IPS-NIHi11 (cell line): ENCODE measurements at regions not wholly inside any gene's neighbourhood (a gene's known extent, or its start where the extent isn't known, plus 50 kb on each side); places are given as distances from the start of the nearest gene placed in this dataset.
A peak's percentile ranks its signal among the peaks of the same experiment; 100 is the strongest.

Source experiments
- DNase-seq: peaks from one replicate; pipeline ENCODE4 v3.0.0; 2012; ENCODE audit warnings: mixed read lengths, low spot score

DNA sequence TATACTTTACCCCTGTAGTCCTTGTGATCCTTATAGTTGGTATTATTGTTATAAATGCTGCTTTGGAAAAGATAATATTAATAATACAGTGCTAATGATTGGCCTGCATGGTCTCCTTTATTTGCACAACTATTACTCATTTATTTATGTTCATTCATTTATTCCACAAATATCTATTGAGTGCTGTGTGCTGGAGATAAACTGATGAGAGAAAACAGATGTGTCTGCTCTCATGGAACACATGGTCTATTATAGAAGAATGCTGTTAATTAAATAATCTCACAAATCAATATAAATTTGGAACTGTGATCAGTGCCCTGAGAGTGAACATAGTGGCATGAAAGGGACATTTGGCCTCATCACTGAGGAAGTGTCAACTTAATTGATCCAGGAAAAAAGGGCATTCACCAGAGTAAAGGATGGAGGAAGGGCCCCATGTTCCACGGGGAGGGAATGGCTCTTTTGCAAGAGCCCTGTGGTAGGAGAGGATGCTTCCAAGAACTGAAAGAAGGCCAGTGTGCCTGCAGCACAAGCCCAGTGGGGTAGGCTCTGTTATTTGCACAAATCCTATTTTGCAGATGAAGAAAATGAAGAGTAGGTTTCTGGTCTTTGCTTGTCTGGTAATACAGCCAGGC is 91.5 kb upstream of the STK39 start:
- DNase-seq = no peak

DNA sequence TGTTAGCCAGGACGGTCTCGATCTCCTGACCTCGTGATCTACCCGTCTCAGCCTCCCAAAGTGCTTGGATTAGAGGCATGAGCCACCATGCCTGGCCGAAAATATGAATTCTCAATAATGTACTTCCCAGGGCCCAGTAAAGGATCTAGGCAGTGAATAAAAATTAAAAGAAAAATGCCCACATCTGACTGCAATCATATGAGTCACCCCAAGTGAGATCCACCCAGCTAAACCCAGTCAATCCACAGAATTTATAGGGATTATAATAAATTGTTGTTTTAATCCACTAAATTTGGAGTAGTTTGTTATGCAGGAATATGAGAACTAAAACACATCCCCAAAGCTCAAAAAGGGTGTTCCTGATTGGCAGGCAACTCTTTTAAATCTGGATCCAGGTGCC is 93.5 kb upstream of the STK39 start:
- no peak for DNase-seq

DNA sequence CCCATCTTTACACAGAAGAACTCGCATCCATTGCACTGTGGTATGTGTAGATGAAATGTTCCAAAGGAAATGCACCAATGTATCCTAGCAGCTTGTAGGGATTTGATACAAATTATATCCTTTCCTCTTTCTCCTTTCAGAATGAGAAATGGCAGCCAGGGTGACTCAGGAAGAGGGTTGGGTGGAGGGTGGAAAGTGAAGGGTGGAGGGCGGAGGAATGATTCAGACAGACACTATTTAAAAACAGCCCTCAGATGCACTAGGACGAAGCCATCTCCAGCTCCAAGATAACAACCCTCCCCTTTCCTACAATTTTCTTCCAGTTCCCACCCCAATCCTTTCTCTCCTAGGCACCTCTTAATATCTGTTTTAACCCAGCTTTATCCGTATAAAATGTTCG is 96.2 kb upstream of the STK39 start:
- DNase-seq = no peak

DNA sequence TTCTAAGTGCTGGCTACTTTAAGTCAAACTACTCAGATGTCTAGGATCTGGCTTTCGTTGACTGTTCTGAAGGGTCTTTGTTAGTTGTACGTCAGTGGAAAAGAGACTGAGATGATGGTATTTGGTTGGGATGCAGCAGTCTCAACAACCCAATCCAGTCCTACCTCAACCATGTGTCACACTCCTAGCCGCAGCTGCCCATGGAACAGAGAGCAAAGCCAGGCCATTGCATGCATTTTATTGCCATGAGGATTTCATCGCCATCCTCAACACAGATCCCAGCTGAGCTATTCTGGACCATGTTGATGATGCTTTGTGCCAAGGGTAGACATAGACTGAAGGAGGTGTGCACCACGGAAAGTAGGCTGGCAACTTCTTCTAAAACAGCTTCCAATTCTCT is 97.3 kb upstream of the STK39 start:
- DNase-seq = no peak

DNA sequence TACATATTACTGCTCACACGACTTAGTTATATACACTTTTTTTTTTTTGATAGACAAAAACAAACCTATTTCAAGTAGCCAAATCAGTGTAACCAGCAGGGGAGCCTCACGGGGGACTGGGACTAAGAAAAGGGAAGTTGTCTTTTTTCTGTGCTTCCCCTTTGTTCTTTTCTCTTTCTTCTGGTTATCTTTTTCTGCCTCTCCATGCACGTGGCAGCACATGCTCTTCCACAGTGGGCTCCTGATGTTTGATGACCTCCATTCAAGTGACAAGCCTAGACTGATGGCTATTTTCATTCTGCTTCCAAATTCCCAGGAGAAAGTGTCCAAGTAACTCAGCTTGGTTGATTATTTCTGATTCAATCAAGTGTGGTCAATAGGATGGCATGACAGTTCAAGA is 98.2 kb upstream of the STK39 start:
- DNase-seq = no peak

DNA sequence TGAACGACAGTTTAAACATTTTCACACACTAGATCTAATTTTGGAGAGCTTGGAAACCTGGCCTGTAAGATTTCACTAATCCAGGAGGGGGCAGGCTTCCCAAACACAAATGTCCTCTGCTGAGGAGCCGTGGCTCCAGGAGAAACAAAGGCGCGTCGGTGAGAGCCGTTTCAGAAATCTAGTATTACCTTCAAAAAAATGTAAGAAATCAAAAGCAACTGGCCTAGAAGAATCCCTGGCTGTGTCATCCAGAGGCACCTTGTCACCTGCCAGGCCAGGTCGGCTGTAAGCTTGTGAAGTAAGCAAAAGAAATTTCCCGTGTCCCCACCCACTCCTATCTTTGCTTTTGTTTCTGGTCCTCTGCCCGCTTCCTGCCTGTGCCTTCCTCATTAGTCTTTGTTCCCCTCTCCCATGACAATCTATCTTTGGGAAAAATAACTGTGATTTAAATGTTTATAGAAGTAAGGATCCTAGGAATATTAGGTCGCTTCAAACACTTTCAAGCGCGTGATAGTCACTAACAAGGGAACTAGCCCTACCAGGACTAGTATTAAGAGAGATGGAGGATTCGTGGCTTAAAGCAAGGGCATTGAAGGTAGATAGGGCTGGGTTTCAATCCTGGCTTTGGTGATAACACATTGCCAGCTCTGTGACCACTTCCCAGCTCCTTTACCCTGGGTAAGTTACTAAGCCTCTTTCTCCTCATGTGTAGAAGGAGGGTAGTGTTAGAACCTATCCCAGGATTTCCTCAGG is 99.5 kb upstream of the STK39 start:
- DNase-seq = peak; percentile 75

DNA sequence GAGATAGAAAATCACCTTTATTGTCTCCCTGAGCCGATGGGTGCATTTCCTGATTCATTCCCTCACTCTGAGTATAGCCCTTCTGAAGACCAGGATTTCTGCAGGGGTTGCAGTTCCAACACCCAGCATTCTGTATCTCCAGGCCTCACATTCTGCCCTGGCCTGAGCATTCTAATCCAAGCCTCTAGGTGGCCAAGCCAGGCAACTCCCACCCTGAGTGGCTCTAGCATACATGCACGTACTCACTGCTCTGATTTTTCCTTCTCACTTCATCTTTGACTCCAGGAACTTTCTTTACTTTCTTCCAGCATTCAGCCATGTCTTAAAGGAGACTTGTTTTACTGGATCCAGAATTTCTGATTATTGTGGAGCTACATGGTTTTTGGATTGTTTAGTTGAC is 100.7 kb upstream of the STK39 start:
- DNase-seq = peak; percentile 84

DNA sequence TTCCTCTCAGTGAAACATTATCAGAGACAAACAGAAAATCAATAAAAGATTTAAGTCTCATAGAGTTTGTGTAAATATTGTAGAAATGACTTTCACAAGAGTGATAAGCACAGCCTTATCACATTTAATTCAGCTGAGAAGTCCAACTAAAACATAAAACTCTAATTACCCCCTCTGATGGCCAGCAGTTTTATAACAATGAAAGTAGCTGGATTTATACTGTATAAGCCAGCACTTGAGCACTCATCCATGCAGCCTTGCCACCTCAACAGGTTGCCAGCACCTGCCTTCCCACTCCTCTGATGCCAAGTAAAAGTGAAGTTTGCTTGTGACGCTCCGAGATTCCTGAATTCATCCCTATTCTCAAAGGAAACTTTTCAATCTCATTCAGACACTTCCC is 103.0 kb upstream of the STK39 start:
- no peak for DNase-seq

DNA sequence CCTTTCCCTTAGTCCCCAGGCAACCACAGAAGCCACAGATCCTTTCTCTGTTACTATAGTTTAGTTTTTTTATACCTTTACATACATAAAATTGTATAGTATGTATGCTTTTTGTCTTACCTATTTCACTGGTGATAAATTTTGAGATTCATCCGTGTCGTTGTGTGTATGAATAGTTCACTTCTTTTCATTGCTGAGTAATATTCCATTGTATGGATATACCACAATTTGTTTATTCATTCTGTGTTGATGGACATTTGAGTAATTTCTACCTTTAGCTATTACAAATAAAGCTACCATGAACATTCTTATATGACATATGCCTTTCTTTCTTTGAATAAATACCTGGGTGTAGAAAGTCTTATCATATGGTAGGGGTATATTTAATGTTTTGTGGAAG is 102.8 kb upstream of the CERS6 start:
- no peak for DNase-seq

DNA sequence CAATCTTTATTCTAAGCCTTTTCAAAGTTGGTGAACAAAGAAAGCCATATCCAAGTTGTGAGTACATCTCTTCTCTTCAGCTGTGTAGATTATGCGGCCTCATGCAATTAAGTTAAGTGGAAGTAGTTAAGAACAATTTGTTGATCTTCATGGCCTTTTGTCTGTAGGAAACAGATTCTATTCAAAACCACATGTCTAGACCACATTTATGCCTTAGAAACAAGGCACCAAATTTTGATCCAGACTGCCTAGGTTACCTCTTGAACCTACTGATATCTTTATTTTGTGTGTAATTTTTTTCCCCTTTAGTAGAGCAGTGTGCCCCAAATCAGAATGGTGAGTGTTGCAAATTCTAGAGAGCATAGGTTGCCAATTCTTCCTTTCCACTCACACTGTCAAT is 101.6 kb upstream of the CERS6 start:
- no peak for DNase-seq

DNA sequence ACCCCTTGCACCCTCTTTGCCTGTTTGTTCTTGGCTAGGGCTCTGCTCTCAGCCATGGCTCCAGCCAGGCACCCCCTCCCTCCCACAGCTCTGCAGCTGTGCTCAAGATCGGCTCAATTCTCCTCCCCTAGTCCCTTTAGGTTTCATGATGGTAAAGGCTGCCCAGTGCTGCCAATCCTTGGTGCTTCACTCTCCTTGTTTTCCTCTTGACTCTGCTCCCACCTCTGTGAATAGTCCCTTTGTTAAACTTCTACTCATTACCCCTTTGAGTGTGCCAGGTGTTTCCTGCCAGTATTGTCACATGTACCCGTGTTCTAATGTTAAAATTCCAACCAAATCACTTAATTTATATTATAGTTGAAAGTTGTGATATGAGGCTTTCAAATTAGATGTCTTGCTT is 101.0 kb upstream of the CERS6 start:
- DNase-seq = no peak

DNA sequence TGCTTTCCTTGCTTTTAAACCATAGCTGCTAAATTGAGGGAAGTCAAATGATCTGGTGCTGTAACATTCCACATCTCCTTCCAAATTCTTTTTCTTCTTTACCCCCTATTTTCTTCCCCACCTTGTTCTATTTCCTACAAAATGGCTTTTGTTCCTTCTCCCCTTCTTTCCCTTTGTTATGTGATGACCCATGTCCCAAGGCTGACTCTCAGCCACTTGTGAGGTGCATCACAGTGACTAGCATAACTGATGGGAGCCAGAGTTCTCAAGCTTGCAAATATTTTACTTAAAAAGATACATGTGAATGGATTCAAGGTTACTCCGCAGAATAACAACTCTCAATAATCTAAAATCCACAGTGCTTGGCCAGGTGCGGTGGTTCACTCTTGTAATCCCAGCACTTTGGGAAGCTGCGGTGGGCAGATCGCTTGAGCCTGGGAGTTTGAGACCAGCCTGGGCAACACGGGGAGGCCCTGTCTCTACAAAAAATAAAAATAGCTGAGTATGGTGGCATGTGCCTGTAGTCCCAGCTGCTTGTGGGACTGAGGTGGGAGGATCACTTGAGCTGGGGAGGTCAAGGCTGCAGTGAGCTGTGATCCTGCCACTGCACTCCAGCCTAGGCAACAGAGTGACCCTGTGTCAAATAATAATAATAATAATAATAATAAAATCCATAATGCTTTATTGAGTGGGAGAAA is 100.1 kb upstream of the CERS6 start:
- DNase-seq = no peak

DNA sequence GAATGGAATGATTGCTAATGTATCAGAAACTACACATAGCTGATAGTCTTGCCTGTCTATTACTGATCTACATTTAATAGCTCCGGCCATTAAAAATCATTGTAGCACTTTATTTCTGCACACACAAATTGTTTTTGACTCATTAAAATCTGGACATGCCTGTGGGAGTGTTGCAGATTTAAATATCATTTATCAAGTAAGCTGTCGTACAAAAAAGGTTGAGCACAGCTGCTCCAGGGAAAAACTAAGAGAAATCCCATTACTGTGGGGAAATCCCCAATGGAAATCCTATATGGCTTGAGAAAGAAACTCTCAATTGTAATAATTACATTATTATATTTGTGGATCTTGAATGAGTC is 99.6 kb upstream of the CERS6 start:
- DNase-seq = no peak

DNA sequence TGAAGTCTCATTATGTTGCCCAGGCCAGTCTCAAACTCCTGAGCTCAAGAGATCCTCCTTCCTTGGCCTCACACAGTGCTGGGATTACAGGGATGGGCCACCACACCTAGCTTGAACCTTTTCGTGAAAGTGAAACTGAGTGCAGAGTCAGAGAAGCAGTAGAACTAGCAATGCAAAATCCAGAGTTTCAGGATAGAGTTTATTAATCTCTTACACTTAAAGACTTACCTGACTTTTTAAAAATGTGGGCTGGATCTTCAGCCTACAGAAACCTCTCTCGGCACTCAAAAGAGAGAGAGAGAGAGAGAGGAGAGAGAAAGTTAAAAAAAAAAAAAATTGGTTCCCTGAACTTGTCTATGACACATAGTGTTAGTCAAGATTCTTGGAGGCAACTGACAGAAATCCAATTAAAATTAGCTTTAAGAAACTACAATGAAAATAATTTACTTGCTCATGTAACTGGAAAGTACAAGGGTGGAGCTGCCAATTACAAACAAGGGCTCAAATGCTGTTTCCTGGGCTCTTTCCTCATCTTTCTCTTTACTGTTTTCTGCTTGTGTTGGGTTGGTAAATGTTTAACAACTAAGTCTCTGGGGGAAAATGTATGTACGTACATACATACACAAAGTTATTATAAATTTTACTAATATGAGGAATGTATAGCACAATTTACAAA is 98.1 kb upstream of the CERS6 start:
- no peak for DNase-seq

DNA sequence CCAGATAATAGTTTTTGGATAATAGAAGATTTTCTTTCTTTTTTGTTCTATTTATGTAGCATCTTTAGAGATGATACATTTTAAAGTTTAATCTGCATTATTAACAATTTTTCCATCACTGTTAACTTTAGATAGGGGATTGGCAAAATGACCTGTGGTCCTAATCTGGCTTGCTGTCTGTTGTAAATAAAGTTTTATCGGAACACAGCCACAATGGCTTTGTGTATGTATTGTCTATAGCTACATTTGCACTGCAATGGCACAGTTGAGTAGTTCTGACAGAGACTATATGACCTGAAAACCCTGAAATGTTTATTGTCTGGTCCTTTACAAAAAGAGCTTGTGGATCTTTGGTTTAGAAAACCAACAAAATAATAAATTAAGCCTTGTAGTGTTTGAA is 97.0 kb upstream of the CERS6 start:
- no peak for DNase-seq

DNA sequence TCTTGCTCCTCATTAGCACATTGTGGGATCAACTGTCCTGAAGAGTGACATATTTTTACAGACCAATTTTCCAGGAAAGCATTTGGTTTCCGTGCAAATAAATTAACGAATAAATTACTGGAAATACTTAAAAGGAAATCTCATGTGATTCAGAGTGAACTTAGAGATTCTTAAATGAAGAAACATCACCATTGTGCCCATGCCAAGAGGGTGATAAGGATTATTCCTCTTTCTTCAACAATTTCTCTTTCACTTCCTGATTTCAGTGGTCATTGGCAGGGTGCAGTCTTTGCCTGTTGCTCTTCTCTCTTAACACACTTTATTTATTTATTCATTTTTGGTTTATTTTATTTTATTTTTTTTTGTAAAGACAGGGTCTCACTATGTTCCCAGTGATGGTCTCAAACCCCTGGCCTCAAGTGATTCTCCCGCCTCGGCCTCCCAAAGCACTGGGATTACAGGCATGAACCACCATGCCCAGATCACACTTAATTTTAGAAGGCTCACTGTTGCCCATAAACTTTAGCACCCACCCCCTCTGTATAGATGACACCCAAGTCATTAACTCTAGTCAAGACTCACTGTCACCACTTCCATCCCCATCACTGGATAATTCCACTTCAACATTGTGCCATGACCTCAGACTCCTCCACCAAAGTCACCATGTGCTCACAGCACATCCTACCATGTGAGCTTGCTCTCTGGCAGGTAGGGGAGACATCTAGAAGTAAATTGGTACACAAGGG is 92.6 kb upstream of the CERS6 start:
- no peak for DNase-seq

DNA sequence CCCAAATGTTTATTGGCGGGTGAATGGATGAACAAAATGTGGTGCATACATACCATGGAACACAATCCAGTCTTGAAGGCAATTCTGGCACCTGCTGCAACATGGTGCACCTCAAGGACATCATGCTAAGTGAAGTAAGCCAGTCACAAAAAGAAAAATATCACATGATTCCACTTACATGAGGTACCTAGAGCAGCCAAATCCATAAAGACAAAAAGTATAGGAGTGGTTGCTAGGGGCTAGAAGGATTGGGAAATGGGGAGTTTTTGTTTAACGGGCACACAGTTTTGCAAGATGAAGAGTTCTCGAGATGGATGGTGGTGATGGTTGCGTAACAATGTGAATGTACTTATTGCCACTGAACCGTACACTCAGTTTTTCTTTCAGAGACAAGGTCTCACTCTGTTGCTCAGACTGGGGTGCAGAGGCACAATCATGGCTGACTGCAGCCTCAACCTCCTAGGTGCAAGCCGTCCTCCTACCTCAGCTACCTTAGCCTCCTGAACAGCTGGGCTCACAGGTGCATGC is 90.9 kb upstream of the CERS6 start:
- DNase-seq = no peak

DNA sequence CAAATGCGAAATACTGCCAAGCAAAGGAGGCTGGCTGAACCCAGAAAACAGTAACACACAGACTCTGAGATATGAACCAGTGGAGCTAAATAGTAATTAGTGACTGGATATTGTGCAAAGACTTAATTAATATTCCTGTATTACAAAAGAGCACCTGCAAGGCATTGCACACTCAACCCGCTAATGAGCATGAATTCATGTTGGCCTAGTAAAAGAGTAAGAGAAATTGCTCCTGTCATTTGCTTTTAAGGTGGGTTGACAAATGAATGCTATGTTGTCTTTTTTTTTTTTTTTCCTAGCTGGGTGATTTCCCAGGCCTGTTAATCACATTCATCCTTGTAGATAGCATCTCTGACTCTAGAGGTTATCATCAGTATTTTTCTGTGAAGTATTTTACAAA is 87.0 kb upstream of the CERS6 start:
- no peak for DNase-seq

DNA sequence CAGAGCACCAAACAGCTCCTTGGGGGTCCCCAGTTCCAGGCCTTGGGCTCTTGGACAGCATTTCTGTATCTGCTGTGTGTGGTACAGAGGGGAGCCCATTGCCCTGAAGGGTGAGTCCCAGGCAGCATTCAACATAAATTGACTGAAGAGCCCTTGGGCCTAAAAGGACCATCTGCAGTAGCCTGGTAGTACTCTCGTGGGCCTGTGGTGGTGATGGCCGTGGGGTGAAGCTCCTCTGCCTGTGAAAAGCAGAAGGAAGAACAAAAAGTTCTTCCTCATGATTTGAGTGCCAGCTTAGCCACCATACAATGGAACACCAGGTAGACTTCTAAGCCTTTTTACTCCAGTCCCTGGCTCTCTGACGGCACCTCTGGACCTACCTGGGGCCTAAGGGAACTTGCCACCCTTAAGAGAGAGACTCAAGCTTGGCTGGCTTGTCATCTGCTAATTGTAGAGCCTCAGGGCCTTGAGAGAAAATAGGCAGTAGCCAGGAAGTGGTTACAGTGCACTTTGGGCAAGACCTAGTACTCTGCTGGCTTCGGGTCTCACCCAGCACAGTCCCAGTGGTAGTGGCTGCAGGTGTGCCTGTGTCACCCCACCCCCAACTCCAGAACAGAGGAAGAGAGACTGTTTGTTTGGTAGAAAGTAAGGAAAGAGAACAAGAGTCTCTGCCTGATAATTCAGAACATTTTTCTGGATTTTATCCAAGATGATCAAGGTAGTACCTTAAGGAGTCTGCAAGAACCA is 84.6 kb upstream of the CERS6 start:
- DNase-seq = no peak

DNA sequence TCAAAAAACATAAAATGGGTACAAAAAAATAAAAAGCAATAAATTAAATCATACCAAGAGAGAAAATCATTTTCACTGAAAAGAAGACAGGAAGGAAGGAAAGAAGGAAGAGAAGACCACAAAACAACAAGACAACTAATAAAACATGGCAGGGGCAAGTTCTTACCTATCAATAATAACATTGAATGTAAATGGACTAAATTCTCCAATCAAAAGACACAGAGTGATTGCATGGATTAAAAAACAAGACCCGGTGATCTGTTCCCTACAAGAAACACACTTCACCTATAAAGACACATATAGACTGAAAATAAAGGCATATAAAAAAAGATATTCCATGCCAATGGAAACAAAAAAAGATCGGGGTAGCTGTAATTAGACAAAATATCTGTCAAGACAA is 82.6 kb upstream of the CERS6 start:
- DNase-seq = no peak

DNA sequence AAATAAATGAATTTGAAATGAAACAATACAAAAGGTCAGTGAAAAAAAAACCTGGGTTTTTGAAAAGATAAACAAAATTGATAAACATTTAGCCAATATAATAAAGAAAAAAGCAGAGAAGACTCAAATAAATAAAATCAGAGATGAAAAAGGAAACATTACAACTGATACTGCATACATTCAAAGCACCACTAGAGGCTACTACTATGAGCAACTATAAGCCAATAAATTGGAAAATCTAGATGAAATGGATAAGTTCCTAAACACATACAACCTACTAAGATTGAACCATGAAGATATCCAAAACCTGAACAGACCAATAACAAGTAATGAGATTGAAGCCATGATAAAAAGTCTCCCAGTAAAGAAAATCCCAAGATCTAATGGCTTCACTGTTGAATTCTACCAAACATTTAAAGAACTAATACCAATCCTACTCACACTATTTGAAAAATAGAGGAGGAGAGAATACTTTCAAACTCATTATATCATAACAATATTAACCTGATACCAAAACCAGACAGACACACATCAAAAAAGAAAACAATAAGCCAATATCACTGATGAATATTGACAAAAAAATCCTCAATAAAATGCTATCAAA is 80.8 kb upstream of the CERS6 start:
- no peak for DNase-seq
